Progenitor cell of endocrine pancreas (in vitro differentiated cells): ENCODE measurements at regions not wholly inside any gene's neighbourhood (a gene's known extent, or its start where the extent isn't known, plus 50 kb on each side); places are given as distances from the start of the nearest gene placed in this dataset.

ENCODE experiments used
- DNase-seq: peaks from one replicate; pipeline ENCODE4 v3.0.0; 2021; ENCODE audit warnings: low spot score; ENCODE audit not compliant: unreplicated experiment
- H3K27ac Mint-ChIP-seq: 2 replicates; pipeline ENCODE4 v1.8.0; 2021; ENCODE audit warnings: mild to moderate bottlenecking, moderate library complexity, mixed read lengths
- H3K27me3 Mint-ChIP-seq: 2 replicates; pipeline ENCODE4 v1.8.0; 2021; ENCODE audit warnings: mixed read lengths
- H3K36me3 Mint-ChIP-seq: 2 replicates; pipeline ENCODE4 v1.8.0; 2022; ENCODE audit warnings: mixed read lengths; ENCODE audit not compliant: insufficient read depth
- H3K4me1 Mint-ChIP-seq: 2 replicates; pipeline ENCODE4 v1.8.0; 2021; ENCODE audit warnings: low read depth, mixed read lengths
- H3K4me3 Mint-ChIP-seq: 2 replicates; pipeline ENCODE4 v1.8.0; 2021; ENCODE audit warnings: low read depth, mild to moderate bottlenecking, moderate library complexity, mixed read lengths
- H3K9me3 Mint-ChIP-seq: 2 replicates; pipeline ENCODE4 v1.8.0; 2021; ENCODE audit warnings: low read depth, mixed read lengths
- CTCF ChIP-seq: fragments of 200-600 bp; sonication (generic); IDR thresholded peaks from one replicate; pipeline ENCODE4 v1.5.0; 2021; ENCODE audit warnings: antibody characterized with exemption, mild to moderate bottlenecking; ENCODE audit not compliant: unreplicated experiment

- DNase-seq: no peak
- Mint-ChIP-seq H3K4me3 (no peak overlapping the region), H3K27ac (no peak overlapping the region), H3K4me1 (peaks cover under 1% of the 10 kb centered on the region), H3K36me3 (no peaks in the 10 kb centered on the region), H3K9me3 (no peaks in the 10 kb centered on the region), H3K27me3 (peaks cover 32% of the 10 kb centered on the region)
- no peak for TF ChIP-seq CTCF
Observed at GRCh38 chr4:57287687-57288604, 177.8 kb upstream of the IGFBP7 start.

- no peak for TF ChIP-seq CTCF
- H3K36me3 Mint-ChIP-seq: no peaks in the 10 kb centered on the region
- peaks cover 4% of the 10 kb centered on the region for H3K27me3 Mint-ChIP-seq
- H3K4me1 Mint-ChIP-seq: peaks cover 9% of the 10 kb centered on the region
- no peaks in the 10 kb centered on the region for H3K9me3 Mint-ChIP-seq
- no peak overlapping the region for H3K27ac Mint-ChIP-seq
- DNase-seq: no peak
- H3K4me3 Mint-ChIP-seq: no peak overlapping the region
Observed at GRCh38 chr4:57282933-57283310, 172.7 kb upstream of the IGFBP7 start.

- Mint-ChIP-seq H3K36me3 (no peaks in the 10 kb centered on the region), H3K9me3 (no peaks in the 10 kb centered on the region), H3K27ac (no peak overlapping the region), H3K4me1 (peaks cover 9% of the 10 kb centered on the region), H3K4me3 (no peak overlapping the region), H3K27me3 (no peaks in the 10 kb centered on the region)
- DNase-seq: no peak
- no peak for TF ChIP-seq CTCF
Observed at GRCh38 chr4:57280481-57280880, 170.3 kb upstream of the IGFBP7 start.

- Mint-ChIP-seq H3K4me3 (no peak overlapping the region), H3K4me1 (peaks cover 9% of the 10 kb centered on the region), H3K36me3 (no peaks in the 10 kb centered on the region), H3K27me3 (no peaks in the 10 kb centered on the region), H3K27ac (no peak overlapping the region), H3K9me3 (no peaks in the 10 kb centered on the region)
- TF ChIP-seq CTCF: no peak
- DNase-seq: no peak
Observed at GRCh38 chr4:57278780-57279179, 168.6 kb upstream of the IGFBP7 start.

GRCh38 chr4:57274082-57274481 lies 163.9 kb upstream of the IGFBP7 start:
- Mint-ChIP-seq H3K36me3 (no peaks in the 10 kb centered on the region), H3K4me1 (no peaks in the 10 kb centered on the region), H3K4me3 (no peak overlapping the region), H3K27me3 (no peaks in the 10 kb centered on the region), H3K9me3 (no peaks in the 10 kb centered on the region), H3K27ac (no peak overlapping the region)
- TF ChIP-seq CTCF: no peak
- DNase-seq: no peak
